ENCODE measurements at regions not wholly inside any gene's neighbourhood (a gene's known extent, or its start where the extent isn't known, plus 50 kb on each side); places are given as distances from the start of the nearest gene placed in this dataset.

- peaks cover 9% of the 10 kb centered on the region; the same call in 2 of the 3 replicates for H3K4me1 ChIP-seq
- TF ChIP-seq, protein P1, sequence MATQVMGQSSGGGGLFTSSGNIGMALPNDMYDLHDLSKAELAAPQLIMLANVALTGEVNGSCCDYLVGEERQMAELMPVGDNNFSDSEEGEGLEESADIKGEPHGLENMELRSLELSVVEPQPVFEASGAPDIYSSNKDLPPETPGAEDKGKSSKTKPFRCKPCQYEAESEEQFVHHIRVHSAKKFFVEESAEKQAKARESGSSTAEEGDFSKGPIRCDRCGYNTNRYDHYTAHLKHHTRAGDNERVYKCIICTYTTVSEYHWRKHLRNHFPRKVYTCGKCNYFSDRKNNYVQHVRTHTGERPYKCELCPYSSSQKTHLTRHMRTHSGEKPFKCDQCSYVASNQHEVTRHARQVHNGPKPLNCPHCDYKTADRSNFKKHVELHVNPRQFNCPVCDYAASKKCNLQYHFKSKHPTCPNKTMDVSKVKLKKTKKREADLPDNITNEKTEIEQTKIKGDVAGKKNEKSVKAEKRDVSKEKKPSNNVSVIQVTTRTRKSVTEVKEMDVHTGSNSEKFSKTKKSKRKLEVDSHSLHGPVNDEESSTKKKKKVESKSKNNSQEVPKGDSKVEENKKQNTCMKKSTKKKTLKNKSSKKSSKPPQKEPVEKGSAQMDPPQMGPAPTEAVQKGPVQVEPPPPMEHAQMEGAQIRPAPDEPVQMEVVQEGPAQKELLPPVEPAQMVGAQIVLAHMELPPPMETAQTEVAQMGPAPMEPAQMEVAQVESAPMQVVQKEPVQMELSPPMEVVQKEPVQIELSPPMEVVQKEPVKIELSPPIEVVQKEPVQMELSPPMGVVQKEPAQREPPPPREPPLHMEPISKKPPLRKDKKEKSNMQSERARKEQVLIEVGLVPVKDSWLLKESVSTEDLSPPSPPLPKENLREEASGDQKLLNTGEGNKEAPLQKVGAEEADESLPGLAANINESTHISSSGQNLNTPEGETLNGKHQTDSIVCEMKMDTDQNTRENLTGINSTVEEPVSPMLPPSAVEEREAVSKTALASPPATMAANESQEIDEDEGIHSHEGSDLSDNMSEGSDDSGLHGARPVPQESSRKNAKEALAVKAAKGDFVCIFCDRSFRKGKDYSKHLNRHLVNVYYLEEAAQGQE (IDR thresholded peaks at IDR 0.05) = no peak
- TF ChIP-seq ZFP36 (IDR thresholded peaks at IDR 0.05; ENCODE audit: borderline replicate concordance, partially characterized antibody) (no peak), POLR2A (IDR thresholded peaks at IDR 0.05; ENCODE audit: low read length) (no peak), CHD4 (IDR thresholded peaks at IDR 0.05; ENCODE audit: borderline replicate concordance) (no peak), RAD21 (conservative IDR thresholded peaks at IDR 0.05 in 1 of 2, IDR thresholded peaks at IDR 0.05 in 1 of 2) (no peak)
- ATAC-seq = no peak
- no peak for DNase-seq (ENCODE audit: low read depth in 1 of 2, low spot score in 1 of 2)
- H3K9me3 ChIP-seq = no peaks in the 10 kb centered on the region
- no peak overlapping the region for H3K4me3 ChIP-seq
- H3K27ac ChIP-seq = no peak overlapping the region
- no peak overlapping the region for H3K4me2 ChIP-seq
- CTCF ChIA-PET = interaction anchor here (0.9 to 4.6 kb wide), 8 partner anchors 11 to 533 kb away, joined by 3 to 23 read pairs (median 3); no protein-coding TSS in a partner anchor
- whole genome bisulfite sequencing (ENCODE audit: missing lambda C conversion rate) = 76% methylated on average over 4 of the region's 4 CpGs
- no peak for FAIRE-seq
- POLR2A ChIA-PET = no interaction called here
These were observed 186.2 kb downstream of the FOXL1 start for GRCh38 chr16:86764551-86764950.

GRCh38 chr16:86765389-86766026 is 187.2 kb downstream of the FOXL1 start:
- DNase-seq (ENCODE audit: low read depth in 1 of 2, low spot score in 1 of 2) = no peak
- Histone ChIP-seq H3K4me3 (no peak overlapping the region), H3K4me1 (peaks cover 9% of the 10 kb centered on the region; the same call in 2 of the 3 replicates), H3K4me2 (no peak overlapping the region), H3K9me3 (no peaks in the 10 kb centered on the region), H3K27ac (no peak overlapping the region)
- no peak for TF ChIP-seq HEYL (CRISPR knock-in tag; IDR thresholded peaks at IDR 0.05)
- TF ChIP-seq CBX2 (IDR thresholded peaks at IDR 0.05; ENCODE audit: borderline replicate concordance, low read depth) = no peak
- TF ChIP-seq ZC3H11A (IDR thresholded peaks at IDR 0.05) = no peak
- TF ChIP-seq EHF (CRISPR knock-in tag; IDR thresholded peaks at IDR 0.05) = no peak
- TF ChIP-seq RARB (CRISPR knock-in tag; IDR thresholded peaks at IDR 0.05) = no peak
- TF ChIP-seq USF2 (IDR thresholded peaks at IDR 0.05) = no peak
- TF ChIP-seq PBX3 (IDR thresholded peaks at IDR 0.05) = no peak
- TF ChIP-seq FOSB (CRISPR knock-in tag; IDR thresholded peaks at IDR 0.05) = no peak
- TF ChIP-seq JUNB (IDR thresholded peaks at IDR 0.05) = no peak
- no peak for TF ChIP-seq CEBPB (IDR thresholded peaks at IDR 0.05)
- TF ChIP-seq HDAC2 (IDR thresholded peaks at IDR 0.05) = no peak
- TF ChIP-seq SREBF2 (IDR thresholded peaks at IDR 0.05) = no peak
- no peak for TF ChIP-seq ZSCAN20 (CRISPR knock-in tag; IDR thresholded peaks at IDR 0.05)
- WGBS (ENCODE audit: missing lambda C conversion rate) = 72% methylated on average over 6 of the region's 6 CpGs
- CTCF ChIA-PET = interaction anchor here (0.9 to 1.5 kb wide), 4 partner anchors 190 to 532 kb away, joined by 3 to 6 read pairs (median 3); no protein-coding TSS in a partner anchor
- no peak for ATAC-seq
- FAIRE-seq = no peak
- POLR2A ChIA-PET = no interaction called here

GRCh38 chr16:86766700-86767099 is 188.4 kb downstream of the FOXL1 start:
- no peak overlapping the region for H3K4me2 ChIP-seq
- no peaks in the 10 kb centered on the region for H3K9me3 ChIP-seq
- ChIA-PET CTCF (interaction anchor here (1.1 kb wide), 1 partner anchor 202 kb away, joined by 3 read pairs; no protein-coding TSS in a partner anchor), POLR2A (no interaction called here)
- H3K4me1 ChIP-seq = peaks cover 9% of the 10 kb centered on the region; the same call in 2 of the 3 replicates
- TF ChIP-seq PBX3 (IDR thresholded peaks at IDR 0.05) = no peak
- no peak for TF ChIP-seq RFX5 (IDR thresholded peaks at IDR 0.05)
- no peak for TF ChIP-seq ESRRA (IDR thresholded peaks at IDR 0.05; ENCODE audit: borderline replicate concordance, low read length)
- no peak for TF ChIP-seq CBX2 (IDR thresholded peaks at IDR 0.05; ENCODE audit: borderline replicate concordance, low read depth)
- no peak for TF ChIP-seq HES2 (IDR thresholded peaks at IDR 0.05)
- TF ChIP-seq HEYL (CRISPR knock-in tag; IDR thresholded peaks at IDR 0.05) = no peak
- no peak for TF ChIP-seq FOSL2 (IDR thresholded peaks at IDR 0.05)
- TF ChIP-seq FOSL2 (CRISPR knock-in tag; IDR thresholded peaks at IDR 0.05) = no peak
- TF ChIP-seq MYC (IDR thresholded peaks at IDR 0.05; ENCODE audit: borderline replicate concordance, low read length) = no peak
- no peak for TF ChIP-seq MAX (IDR thresholded peaks at IDR 0.05)
- no peak for TF ChIP-seq HDAC2 (IDR thresholded peaks at IDR 0.05)
- no peak for TF ChIP-seq RCOR1 (IDR thresholded peaks at IDR 0.05; ENCODE audit: low read depth, low read length)
- ATAC-seq (no peak), FAIRE-seq (no peak), DNase-seq (ENCODE audit: low read depth in 1 of 2, low spot score in 1 of 2) (no peak)
- H3K4me3 ChIP-seq = no peak overlapping the region
- no peak overlapping the region for H3K27ac ChIP-seq
- WGBS (ENCODE audit: missing lambda C conversion rate) = 60% methylated on average over 2 of the region's 2 CpGs

Data from A549 (cell line).